Central memory CD4-positive, alpha-beta T cell (primary cell): ENCODE measurements at regions not wholly inside any gene's neighbourhood (a gene's known extent, or its start where the extent isn't known, plus 50 kb on each side); places are given as distances from the start of the nearest gene placed in this dataset.

Source experiments
- DNase-seq: peaks from one replicate; pipeline ENCODE4 v3.0.0; 2022

DNA sequence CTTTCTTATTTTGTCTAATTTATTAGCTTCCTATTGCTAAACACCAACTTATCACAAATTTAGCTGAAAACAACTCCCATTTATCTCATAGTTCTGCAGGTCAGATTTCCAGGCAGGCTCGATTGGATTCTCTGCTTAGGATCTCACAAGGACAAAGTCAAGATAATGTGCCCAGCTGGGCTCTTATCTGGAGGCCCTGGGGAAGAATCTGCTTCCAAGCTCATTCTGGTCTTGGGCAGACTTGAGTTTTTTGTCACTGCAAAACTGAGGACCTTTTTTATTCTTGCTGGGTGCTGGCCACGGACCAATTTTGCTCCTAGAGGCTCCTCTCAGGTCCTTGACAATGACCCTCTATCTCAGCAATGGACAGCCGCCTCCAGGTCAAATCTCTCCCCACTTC is 215.5 kb downstream of the TRIB2 start:
- DNase-seq, result no peak

DNA sequence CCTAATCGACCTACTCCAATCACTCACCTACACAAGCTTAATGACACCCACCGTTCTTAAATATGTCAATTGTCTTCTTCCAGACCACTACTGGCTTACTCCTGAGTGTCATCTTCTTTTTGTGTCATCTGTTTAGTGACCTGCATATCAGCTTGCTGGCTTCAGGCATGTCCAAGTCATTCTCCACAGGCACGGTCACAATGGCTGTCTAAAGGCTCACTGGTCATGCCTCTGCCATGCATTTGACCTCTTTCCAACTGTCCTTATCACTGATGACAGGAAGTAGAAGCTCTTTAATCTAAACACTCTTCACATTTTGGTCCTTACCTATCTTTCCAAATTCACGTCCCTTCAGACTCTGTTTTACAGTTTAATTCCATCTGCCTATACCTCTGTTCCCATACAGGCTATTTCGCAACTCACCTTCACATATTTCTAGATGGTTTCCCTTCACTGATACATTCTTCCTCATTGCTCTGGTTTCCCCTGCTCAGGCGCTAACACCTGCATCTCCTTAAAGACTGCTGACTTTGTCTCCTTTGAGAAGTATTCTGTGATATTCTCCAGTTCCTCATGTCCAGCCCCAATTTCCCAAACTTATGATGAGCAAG is 217.5 kb downstream of the TRIB2 start:
- DNase-seq, result no peak

DNA sequence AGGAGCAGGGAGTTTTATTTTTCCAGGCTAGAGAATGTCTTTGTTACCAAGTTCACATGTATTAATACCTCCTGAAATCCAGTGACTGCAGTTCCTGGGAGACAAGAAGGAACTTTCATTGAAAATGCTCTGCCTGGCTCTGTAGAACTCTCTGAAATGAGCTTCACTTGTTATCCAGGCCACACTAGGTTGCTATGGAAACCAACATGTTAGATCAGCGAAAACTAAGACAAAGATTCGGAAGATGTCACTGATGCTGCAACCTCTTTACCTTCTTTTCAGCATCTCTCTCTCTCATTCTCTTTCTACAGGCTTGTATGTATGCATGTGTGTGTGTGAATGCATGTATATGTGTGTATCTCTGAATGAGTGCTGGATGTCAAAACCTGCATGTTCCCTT is 218.5 kb downstream of the TRIB2 start:
- DNase-seq, result no peak

DNA sequence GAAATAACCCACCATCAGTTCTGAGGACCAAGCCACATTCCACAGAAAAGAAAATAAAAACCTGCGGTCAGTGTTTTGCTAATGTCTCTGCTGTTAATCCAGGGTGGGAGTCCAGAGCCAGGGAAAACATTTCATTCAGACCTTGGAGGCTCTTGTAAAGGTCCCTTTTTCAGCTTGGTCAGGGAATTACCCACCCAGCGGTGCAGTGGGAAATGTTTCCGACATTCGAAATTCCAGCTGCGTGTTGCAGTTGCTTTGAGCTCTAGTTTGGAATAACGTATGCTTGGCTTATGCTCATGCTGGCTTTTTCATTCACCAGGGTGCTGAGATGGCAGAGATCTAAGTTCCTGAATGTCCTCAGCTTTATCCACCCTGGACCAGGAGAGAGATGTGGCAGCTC is 219.1 kb downstream of the TRIB2 start:
- no peak for DNase-seq

DNA sequence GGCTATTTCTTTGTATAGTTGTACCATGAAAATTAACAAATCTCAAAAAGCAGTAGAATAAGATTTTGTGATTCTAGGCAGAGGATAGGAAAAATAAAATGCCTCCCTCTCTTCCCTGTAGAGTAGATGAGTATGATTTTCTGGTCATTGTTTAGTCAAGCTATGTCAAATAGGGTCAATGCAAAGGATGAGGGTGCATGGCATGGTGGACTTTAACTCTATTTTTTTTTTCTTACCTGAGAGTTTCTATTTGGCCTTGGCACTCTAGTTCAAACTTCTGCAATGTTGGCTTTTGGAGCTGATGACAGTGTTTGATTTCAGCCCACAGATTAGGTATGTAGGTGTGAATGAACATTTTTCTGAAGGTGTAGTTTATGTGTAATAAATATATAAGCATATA is 224.5 kb downstream of the TRIB2 start:
- DNase-seq, result no peak

DNA sequence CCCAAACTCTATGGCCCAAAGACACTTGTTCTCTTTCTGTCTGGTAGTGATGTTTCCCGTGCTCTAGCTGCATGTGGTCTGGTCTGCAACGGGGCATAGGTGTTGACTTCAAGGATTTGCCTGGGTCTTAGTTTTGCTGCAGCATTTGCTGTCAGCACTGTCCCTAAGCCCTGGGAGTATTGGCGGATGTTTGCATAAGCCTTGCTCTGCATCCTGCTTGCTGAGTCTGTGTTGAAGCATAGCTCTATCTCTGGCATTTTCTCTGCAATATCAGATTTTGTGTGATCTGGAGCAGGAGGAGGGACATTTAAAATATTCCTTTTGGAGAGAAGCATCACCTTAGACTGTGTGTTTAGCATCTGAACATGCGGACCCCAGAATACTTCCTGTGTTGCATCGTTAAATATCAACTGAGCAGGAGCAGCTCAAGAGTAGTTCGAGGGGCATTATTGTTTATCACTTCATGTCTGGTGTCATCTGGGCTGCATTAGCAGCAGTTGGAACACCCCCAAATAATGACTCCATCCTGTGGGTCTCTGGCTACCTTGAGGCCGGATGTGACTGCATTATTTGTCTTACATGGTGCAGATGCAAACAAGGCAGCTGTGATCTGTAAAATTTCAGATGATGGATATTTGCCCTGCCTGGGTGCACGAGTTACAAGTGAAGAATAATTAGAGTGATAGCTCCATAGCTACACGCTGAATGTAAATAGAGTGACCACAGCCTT is 231.7 kb downstream of the TRIB2 start:
- DNase-seq, result no peak

DNA sequence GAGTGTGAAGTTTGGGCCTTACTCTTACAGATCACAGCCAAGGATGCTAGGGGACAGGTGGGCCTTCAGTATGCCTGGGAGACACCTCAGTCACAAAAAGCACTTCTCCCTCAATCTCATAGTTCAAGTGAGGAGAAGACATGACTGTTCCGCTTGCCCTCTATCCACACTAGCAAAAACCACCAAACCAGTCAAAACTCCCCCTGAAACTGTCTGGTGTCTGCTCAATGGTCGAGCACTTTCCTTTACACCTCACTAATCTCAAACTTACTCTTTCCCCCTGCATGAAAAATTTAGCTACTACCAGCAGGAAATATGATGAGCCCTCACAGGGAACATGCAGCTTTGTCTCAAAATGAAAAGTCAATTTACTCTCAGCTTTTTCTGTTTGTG is 232.2 kb downstream of the TRIB2 start:
- no peak for DNase-seq

DNA sequence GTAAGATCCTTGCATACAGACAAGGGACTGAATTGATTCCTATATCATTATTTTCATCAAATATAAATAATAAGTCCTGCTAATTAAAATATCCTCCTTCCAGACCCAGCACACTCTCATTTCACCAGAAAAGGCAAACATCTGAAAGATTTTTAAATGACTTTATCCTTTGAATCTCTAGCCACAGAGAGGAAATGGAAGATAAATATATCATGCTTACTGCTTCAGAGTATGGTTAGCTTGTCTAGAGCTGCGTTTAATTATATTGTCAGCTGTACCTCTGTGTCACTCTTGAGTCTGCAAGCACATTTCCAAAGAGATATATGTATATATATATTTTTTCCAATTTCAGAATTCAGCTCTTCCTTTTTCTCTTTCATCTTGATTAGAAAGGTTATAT is 232.7 kb downstream of the TRIB2 start:
- DNase-seq, result no peak

DNA sequence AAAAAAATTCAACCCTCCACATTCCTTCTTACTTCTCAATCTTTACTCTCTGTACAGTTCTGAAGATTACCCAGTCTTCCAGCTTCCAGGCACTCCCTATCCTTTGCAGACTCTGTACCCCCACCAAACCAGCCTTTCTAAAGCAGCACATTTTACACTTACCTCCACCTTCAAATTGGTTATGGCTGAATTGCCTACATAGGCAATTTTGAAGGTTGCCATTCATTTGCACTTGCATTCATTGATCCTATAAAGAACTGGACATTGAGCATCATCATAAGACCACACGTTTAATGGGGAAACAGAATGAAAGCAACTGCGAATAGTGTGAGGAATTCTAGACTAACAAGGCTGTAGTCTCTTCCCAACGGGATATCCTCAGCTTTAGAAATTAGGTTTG is 233.4 kb downstream of the TRIB2 start:
- no peak for DNase-seq

DNA sequence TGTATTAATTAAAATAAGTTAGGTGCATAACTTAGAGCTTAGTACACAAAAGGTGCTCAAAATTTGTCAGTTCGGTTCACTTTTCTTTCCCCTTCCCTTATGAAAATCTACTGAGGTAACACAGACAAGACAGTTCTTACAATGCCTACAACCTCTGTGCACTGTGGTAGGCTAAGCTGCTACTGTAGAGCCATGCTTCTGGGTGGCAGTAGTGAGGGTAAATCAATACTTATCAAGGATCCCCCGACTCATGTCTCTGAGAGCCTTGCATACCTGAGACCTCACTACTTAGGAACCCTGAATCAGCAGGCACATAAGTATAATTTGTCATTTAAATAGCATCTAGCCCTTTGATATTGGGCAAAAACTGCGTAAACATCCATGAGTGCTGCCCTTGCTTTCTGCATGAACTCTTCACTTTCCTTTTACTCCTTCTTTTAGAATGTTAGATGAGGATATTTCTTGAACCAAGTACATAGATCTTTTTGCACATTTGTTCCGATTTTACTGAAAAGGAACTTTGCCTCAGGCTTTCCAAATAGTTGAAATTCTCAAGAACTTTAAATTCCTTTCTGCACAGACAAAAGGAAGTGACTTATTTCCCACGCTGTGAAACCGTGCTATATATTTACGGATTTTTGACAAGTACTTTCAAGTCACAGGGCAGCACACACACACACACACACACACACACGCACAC is 234.4 kb downstream of the TRIB2 start:
- DNase-seq, result no peak

DNA sequence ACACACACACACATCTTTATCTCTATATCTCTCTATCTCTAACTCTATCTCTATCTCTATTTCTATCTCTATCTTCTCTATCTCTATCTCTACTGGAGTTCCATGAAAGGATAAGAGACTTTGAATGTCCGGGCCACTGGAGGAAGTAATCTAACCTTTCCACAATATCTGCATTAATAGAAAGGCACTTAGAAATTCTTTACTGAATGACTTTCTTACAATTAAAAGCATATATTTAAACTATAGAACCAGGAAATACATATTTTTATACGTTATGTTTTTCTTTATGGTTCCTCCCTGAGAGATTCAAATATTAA is 234.9 kb downstream of the TRIB2 start:
- DNase-seq, result no peak

DNA sequence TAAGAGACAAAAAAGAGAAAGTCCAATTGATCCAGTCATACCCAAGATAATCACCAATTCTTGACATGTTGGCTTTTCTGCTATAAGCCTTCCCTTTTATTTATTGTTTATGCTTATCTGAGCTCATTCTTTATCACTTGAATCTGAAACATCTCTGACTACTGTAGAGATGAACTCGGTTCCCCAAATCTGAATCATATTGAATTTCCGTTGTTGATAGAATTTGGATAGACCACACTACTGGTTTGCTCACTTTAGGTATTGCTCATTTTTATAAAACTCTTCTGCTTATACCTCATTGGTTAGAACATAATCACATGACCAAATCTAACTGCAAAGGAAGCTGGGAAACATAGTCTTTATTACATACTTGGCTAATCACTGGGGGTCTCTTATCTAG is 236.9 kb downstream of the TRIB2 start:
- DNase-seq, result no peak

DNA sequence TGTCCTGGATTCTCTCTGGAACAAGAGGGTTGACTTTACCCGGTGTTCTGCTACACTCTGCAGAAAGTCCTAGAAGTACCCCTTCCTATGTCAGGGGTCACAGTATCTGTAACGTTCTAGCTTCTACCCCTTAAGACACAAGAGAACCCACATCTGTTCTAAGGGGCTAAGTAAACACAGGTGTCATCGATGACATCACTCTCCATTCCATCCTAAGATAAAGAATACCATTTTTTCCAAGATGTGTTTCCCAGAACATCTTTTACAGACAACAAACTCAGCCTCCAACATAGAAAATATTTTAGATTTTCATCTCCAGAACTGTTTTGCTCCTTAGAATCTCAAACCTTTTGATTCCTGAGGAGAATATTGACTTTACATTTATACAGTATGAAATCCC is 239.1 kb downstream of the TRIB2 start:
- DNase-seq, result no peak

DNA sequence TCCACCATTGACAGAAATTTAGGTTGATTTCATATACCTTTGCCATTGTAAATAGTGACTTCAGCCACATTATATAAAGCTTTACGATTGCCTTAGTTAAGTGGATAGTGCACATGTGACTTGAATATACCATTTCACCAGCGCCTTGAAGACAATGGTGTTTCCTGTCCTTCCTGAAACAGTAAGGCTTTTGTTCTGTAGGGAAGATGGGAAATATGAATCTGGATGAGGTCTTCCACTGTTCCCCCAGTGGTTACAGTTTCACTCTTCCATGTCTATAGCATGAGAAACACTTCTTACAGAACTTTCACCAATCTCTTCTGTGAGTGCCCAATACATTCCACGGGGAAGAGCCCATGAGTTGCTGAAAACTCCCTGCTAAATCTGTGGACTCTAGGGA is 240.5 kb downstream of the TRIB2 start:
- no peak for DNase-seq

DNA sequence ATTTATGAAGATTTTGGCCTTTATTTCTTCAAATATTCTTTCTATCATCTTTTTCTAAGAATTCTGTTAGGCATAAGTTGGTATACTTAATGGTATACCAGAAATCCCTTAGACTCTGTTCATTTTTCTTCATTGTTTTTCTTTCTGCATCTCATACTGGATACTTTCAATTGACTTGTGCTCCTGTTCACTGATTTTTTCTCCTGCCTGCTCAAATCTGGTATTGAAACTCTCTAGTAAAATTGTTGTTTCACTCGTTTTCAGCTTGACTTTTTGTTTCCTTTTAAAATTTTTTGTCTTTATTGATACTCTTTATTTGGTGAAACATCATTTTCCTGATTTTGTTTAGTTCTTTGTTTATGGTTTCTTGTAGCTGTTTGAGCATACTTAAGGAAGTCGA is 243.2 kb downstream of the TRIB2 start:
- no peak for DNase-seq

DNA sequence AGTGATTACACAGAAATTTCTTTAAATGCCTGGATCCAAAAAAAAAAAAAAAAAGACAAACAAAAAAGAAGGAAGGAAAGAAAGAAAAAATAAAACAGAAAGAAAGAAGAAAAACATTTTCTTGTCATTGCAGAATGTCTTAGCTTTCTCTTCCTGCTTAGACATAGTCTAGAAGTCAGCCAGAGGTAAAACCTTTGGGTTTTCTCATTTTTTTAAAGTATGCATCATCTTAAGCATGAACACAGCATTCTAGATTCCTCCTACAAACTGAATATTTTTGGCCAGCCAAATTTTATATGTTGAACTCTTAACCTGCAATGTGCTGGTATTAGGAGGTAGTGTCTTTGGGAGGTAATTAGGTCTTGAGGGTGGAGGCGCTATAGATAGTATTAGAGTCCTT is 243.9 kb downstream of the TRIB2 start:
- no peak for DNase-seq

DNA sequence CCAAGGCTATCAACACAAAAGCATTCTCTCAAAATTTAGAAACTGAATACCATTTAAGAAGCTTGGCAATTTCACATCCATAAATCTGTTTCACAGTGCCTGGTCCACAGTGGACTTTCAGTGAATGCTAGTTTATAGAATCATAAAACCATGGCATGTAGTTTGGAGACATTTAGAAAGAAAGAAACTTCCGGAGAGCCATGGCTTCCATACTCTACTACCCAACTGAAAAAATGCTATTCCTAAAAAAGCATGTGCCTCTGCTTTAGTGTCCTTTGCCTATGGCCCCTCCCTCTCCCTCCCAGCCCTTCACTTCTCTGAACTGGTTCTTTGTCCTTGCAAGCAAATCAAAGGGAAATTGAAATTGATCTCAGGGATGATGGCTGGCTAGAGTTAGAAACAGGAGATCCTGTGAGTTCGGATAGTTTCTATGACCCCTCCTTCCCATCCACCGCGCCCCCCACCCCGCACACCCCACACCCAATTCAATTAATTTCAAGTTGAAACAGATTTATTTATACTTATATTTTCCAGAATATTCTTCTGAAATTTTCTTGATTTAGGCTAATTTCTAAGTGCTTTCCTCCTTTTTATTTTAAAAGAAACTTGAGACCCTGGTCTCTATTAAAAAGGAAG is 248.3 kb downstream of the TRIB2 start:
- DNase-seq, result no peak

DNA sequence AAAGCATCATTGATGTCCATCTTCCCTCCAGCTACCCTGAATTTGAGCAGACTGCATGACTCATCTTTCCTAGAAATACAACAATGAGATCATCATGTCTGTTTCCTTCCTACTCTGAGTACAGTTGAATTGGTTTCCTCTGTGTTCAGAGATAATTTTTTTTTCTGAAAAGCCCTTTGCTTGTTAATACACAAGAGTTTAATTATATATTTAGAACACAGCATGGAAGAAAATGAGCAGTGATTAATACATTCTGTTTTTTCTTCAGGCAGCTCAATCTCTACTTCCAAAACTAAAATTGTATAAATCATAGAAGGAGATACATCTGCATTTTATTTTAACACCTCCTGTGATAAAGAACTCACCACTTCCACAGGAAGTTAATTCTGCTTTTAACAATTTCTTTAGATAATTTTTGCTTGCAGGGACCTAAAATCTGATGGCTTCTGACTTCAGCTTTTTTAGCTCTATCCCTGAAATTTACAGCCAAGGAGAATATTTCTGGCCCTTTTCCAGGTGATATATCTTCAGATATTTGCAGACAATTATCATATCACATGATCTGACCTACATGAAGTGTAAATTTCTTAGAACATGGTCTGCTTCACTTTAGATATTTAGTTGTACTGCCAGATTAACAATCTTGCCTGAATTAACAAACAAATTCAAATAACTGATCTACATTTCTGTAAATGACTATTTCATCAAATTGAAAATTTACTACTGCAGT is 249.0 kb downstream of the TRIB2 start:
- peak; percentile 21 for DNase-seq

DNA sequence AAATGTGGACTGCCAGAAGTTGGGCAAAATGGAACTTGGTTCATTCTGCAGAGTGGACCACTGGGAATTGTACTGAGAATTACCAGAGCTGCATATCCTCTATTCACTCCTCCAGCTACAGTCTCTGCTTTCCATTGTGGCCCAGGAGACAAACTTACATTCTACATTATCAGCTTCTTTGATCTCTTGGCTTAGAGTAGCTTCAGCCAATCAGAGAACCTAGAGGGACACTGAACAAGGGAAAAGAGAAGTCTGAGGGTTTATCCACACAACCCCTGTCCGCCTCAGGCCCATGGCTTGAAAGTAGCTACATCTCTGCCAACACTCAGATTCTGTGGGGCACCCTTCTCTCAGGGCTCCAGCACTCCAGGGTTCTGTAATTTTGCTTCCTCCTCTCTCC is 251.1 kb downstream of the TRIB2 start:
- DNase-seq, result no peak

DNA sequence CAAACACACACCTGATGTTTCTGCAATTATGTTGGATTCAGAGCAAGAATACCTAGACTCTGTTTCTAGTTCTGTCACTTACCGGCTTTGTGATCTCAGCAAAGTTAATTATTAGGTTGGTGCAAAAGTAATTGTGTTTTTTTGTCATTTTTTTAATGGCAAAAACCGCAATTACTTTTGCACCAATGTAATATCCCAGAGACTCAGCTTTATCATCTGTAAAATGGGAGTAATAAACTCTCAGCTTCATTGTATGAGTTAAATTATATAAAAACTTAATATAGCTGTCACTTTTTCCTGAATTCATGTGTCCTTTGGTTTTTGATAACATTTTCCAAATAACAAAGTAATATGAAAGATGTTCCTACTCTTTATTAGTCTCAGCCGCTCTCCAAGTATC is 251.7 kb downstream of the TRIB2 start:
- DNase-seq, result no peak

DNA sequence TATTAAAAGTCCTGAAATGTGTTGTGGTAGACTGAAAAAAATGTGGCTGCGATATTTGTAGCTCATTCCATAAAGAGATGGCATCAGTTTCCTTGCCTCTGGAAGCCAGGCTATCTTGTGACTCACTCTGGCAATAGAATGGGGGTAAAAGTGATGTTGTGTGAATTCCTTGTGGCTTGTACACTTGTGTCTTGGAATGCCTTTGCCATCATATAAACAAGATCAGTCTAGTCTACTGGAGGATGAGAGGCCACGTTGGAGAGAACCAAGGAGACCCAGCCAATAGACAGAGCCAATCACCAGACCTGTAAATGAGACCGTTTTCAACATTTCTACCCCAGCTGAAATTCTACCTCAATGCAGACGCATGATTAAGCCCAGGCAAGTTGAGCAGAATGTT is 254.1 kb downstream of the TRIB2 start:
- no peak for DNase-seq

DNA sequence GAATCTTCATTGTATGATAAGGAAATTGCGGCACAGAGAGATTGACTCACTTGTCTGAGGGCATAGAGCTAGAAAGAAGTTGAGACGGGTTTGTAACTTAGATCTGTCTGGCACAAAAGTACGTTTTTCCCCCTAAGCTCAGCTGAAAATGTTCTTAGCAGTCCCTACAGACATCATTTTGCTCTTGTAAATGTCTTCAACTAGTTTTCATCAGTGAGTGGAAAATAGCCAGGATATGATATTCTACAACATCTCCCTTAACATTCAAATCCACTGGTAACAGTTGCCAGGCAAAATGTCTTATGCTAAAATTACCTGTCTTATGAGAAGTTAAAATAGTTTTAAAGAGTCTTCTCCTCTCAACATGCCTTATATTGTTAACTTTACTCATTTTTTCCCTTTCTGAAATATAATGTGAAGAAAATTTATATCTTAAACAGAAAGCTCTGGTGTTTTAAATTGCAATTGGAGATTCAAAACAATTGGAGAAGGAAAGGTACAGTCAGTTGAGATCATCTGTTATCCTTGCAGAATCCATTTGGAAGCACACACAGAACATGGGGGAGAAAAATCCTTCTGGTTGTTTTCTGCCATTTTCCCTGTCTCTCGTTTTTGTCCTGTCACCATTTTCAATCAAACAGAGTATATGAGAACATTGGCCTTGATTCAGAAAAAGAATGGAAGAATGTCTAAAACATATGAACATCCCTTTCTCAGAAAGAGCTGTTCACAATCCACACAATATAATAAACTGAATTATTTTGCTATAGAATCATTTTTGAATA is 255.0 kb downstream of the TRIB2 start:
- DNase-seq, result no peak
